EL (cell line): ENCODE measurements at regions not wholly inside any gene's neighbourhood (a gene's known extent, or its start where the extent isn't known, plus 50 kb on each side); places are given as distances from the start of the nearest gene placed in this dataset.

ENCODE experiments used
- DNase-seq: peaks from one replicate; pipeline ENCODE4 v3.0.0-alpha.2; 2016

GRCh38 chr1:112267206-112267605, 128.8 kb upstream of the CTTNBP2NL start:
- no peak for DNase-seq

DNA sequence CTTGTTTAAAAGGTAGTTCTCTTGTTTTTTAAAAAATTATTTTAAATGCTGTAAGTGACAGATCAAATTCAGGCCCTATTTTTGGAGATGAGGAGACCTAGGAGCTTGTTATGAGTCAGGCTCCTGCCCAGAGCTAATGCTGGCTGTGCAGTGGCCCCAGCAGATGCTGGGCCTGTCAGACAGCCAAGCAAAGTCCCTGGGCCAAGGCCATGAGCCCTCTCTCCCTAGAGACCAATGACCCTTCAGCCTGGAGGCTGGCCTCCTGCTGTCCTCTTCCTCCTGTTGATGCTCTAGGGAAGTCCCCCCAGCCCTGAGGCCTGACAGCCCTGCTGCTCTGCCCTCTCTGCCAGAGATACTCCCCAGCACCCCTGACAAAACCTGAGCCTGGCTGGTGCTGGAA, 128.1 kb upstream of the CTTNBP2NL start:
- no peak for DNase-seq

DNA sequence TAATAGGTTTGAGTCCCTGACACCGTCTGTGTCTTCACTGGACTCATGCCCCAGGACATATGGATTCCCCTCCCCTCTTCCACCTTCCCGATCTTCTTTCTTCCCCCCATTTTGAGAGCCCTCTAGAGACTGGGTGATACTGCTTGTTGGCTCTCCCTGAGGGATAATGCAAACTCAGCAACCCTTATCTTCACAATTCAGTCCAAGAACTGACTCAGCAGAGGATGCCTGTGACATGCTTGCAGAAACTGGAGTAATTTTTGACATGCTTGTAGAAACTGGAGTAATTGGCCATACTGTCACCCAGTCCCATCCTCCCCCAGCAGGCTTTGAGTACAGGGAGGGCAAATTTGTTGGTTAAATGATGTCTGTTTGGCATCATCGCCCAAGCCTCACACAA, 127.6 kb upstream of the CTTNBP2NL start:
- no peak for DNase-seq

DNA sequence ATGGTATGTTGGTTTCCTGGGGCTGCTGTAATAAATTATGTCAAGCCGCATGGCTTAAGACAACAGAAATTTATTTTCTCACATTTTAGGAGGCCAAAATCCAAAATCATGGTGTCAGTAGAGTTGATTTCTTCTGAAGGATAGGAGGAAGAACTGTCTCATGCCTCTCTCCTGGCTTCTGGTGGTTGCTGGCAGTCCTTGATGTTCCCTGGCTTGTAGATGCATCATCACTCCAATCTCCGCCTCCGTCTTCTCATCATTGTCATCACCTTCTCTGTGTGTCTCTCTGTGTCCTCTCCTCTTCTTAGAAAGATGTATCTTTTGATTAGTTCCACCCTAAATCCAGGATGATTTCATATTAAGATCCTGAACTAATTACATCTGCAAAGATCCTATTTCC, 124.7 kb upstream of the CTTNBP2NL start:
- DNase-seq, result no peak

DNA sequence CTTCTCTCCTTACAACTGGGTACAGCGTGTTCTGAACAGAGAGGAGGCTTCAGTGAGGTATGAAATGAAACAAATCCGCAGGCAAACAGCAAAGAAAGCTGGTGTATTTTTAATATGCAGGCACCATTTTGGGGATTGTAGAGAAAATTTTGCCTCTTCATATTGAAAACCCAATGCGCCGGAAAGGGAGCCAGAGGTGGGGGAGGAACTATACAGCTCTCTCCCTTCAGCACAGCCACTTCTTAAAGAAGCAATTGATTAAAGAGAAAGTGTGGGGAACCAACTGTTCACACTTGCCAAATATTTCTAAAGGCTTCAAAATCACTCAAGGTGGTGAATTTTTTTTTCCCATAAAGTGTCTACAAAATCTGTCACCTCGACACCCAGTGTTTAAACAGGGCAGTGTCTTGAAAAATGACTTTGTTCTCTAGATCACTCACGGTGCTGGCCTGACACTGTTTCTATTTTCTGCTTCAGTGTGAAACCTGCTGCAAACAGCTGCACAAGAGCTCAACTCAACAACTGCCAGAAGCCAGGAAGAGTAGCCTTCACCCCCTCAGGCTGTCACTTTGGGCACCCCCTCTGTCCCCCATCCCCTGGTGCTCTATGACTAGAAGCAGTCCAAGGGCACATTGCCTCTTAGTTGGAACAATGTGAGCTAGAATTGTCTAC, 123.8 kb upstream of the CTTNBP2NL start:
- no peak for DNase-seq

DNA sequence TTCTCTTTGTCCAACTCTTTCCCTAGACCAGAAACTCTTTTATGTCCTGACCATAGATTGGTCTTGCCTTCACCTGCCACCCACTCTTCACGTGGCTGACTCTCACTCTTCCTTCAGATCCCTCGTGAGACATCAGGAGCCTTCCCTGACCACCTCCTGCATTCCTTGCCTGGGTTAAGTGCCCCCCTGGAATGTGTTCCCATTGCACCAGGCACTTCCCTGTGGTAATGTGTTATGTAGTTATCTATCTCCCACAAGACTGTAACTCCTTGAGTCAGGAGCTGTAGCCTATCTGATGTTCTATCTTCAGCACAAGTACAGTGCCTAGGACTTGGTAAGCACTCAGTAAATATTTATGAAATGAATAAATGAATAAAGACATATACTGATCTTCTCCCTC, 111.2 kb upstream of the CTTNBP2NL start:
- DNase-seq, result no peak

DNA sequence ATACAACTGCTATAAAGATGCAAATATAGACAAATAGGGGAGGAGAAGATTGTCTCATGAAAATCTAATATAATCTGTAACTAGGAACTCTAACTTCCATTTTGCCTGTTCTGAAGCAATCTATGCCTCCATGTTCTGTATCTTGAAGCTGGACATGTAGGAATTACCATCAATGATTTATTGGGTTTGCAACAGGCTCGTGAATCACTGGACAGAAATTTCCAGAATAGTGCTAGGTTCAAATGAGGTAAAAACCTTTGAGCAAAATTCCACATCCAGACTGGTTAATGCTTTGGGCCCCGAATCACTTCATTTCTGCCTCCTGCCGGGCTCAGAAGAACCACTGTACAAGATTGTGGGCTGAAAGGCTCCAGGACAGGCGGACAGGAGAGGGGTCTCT, 110.7 kb upstream of the CTTNBP2NL start:
- DNase-seq, result no peak

DNA sequence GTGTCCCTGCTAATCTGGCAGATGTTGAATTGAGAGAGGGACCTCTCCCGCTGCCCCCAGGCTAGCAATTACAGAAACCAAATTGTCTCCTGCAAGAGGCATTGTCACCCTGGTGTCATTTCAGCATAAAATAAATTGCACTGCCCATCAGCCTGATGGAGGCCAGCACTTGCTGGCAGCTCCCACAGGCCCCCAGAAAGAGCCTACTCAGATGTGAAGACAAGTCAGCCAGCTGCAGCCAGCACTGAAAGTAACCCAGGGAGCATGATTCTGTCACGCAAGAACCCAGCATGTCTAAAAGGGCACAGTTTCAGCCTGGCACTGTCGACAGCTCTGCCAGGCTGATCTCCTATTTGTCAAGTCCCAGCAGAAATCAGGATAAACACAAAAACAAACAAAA, 110.3 kb upstream of the CTTNBP2NL start:
- DNase-seq, result no peak

GRCh38 chr1:112296908-112297307, 99.1 kb upstream of the CTTNBP2NL start:
- DNase-seq, result no peak

DNA sequence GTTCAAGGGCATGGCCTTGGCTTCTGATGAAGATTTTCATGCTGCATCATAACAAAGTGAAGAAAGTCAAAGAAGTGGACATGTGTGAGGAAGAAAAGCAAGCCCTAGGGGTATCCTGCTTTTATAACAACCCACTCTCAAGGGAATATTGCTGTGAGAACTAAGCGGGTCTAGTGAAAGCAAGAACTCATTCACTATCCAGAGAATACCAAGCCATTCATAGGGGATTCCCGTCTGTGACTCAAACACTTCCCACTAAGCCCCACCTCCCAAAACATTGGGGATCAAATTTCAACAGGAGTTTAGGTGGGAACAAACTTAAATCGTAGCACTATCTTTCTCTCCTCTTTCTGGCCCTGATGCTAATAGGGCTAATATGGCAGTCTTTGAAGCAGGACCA, 98.5 kb upstream of the CTTNBP2NL start:
- peak; percentile 11 for DNase-seq

DNA sequence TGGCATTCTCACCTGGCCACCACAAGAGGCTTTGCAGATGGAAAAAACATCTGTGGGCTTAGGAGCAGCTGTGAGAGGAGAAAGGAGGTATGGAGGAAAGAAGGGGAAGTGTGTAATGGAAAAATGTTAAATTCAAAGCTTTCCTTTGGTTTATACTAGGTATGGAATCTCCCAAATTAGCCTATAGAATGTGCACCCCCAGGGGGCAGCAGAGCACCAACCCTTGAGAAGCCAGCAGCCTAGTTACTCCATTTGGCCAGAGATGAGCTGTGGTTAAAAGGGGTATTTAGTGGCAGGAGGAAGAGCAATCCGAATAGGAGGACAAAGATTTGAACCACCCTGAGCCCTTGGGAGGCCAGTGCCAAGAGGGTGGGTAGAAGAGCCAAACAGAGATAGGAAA, 97.5 kb upstream of the CTTNBP2NL start:
- peak; percentile 56 for DNase-seq

DNA sequence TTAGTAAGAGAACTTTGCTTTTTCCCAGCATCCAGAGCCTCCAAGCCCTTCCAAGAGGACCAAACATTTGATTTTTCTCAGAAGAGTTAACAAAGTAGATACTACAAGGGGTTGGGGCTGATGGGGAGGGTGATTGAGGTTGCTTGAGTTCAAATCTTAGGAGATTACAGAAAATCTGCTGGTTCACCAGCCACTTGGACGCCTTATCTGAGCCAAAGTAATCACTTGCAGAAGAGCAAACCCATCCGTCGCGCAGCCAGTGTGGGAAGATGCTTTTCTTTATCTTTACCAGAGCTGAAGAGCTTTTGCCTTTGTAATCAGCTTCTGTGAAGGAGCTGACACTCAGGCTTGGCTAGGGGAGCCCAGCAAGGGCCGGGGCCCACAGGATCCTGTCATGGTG, 91.9 kb upstream of the CTTNBP2NL start:
- no peak for DNase-seq

DNA sequence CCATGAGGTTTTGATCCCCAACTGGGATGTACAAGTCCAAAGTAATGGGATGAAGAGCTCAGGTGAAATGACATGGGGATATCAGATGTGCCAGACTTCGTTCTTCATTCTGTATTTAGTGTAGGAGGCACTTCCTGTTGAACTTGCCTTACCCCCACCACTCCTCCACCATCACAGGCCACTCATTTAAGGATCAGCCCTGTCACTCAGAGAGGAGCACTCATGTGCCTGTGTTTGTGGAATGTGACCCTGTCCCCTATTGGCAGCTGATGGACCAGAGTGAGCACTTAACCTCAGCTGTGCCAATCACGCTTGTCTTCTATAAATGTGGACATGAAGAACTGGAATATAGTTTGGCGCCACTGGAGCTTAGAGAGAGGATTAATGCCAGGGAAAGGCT, 91.4 kb upstream of the CTTNBP2NL start:
- no peak for DNase-seq

- DNase-seq, result no peak
These were observed 88.0 kb upstream of the CTTNBP2NL start for GRCh38 chr1:112307930-112308591.

GRCh38 chr1:112308716-112309115, 87.3 kb upstream of the CTTNBP2NL start:
- no peak for DNase-seq

GRCh38 chr1:112309499-112309898, 86.5 kb upstream of the CTTNBP2NL start:
- no peak for DNase-seq

GRCh38 chr1:112312315-112312714, 83.7 kb upstream of the CTTNBP2NL start:
- no peak for DNase-seq

DNA sequence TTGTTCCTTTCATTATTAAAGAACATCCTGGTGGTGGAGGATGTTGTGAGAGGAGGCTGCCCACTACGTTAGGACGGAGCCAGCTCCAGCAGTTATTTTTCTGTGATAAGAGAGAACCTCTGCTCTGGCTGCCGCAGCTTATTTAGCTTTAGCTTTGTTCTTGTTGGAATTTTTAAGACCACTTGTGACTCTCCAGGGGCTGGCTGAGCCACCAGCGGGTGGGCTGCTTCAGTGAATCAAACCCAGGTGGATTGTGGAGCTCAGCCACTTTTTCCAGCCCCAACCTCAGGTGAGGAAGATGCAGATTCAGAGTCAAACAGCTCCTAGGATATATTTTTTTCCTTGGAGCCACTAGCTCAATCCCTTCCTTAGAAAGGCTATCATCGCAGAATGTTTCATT, 83.1 kb upstream of the CTTNBP2NL start:
- no peak for DNase-seq

DNA sequence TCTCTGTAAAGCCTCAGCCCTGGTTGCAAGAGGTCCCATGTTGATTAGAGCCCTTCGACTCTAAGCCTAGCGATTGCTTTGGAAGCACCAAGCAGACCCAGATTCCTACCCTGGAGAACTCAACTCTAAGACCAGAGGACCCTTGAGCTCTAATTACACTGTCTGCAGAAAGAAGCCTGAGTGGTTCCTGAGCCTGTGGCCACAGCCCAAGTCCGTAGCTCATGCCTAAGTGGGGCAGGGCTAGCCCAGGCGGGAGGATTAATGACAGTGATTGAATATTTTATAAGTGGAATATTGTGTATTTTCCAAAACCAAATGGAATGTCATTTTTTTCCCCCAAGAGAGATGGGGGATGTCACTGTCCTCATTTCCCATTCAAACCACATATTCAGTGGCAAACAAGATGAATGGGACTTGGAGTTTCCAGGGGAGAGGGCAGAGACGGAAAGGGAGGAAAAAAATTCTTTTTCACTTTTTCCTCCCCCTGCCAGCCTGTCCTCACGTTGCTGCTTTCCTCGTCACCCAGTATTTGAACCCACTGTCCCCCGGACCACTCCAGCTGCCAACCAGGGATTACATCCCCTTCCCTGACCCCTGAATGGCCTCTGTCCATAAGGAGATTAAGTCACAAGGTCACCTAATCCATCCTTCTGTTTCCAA, 79.6 kb upstream of the CTTNBP2NL start:
- DNase-seq, result no peak

DNA sequence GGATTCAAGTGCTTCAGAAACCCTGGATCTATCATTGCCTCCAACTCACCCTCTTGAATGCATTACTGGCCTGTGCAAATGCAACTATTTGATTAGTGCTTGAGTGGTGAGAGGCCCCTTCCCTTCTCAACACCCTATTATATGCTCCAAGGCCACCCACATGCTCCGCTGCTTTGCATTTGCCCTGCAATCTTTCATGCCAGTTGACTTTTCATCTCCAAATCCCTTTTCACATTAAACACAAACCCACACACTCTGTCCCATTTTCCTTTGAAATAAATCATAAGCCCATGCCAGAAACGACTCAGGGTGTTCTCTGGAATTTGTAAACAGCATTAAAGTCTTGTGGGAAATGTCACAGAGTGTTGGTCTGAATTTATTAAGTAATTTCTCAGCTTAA, 78.9 kb upstream of the CTTNBP2NL start:
- DNase-seq, result no peak

DNA sequence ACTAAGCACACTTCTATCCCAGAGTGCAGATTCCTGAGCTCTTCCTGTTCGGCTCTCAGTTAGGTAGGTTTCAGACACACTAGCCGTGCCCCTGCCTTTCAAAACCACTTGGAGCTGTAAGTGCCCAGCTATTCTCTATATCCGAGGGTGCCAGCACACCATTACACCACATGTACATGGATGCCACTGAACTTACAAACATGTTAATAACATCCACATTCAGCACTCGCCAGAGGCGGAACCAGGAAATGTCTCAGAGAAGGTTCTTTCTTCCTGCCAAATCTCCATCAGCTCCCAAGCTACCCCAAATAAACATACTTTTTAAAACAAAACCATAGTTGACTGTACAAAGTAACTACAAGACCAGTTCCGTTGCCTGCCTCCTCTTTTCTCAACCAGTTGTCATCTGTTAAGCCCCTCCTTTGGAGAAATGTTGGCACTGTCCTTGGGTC, 78.4 kb upstream of the CTTNBP2NL start:
- no peak for DNase-seq

- DNase-seq, result no peak
These were observed 77.8 kb upstream of the CTTNBP2NL start for GRCh38 chr1:112318263-112318662.

DNA sequence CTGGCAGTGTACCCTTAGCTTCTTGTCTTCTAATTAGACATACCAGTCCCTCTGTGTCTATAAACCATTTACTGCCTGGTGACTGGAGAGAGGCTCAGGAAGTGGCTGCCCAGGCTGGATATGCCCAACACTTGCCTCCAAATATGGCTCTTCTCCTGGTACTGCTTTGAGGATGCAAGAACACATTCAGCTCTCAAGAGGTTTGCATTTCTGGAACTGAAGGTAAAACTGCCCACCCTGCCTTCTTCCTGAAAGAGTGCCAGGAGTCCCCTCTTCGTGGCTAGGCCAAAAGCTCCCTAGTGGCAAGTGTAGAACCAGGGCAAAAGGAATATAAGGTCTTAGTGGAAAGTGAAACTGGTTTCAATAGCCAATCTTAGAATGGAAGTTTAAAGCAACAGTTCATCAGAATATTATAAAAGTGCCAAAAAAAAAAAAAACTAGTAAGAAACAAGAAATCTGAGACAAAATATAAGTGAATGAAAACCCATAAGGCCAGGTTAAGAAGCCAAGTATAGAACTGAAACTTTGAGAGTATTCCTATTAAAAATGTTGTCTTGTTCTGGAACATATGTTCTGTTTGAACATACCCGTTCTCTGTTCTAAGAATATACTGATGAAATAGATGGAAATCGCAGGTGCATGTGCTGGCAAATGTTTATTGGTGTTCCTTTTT, 77.2 kb upstream of the CTTNBP2NL start:
- no peak for DNase-seq
